ENCODE measurements at regions not wholly inside any gene's neighbourhood (a gene's known extent, or its start where the extent isn't known, plus 50 kb on each side); places are given as distances from the start of the nearest gene placed in this dataset.

DNA sequence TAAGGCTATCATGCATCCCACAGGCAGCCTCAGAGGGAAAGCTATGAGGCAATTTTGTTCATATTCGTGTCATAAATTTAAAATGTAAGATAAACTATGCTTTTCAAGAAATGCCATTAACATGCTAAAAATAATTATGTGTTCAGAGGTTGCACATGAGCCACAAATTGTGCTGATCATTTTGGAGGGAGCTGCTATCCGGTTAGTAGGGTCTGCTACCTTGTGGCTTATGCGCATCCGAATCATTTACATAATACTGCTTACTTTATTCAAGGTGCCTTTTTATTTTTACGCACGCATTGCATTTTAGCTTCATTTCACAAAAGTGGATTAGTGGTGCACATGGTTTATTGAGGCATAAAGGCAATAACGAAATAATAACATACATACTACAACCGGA is 76.4 kb upstream of the WWC2 start:
- no peaks in the 10 kb centered on the region for H3K27me3 ChIP-seq (ENCODE audit: insufficient read depth, low read depth, low read length)
- no peaks in the 10 kb centered on the region for H3K36me3 ChIP-seq (ENCODE audit: insufficient read depth, low read length)
- no peaks in the 10 kb centered on the region for H3K9me2 ChIP-seq (ENCODE audit: insufficient read depth, low read length)
- H3K4me2 ChIP-seq (ENCODE audit: low read length) = no peak overlapping the region
- H4K20me1 ChIP-seq (ENCODE audit: insufficient read depth) = no peaks in the 10 kb centered on the region
- H3F3A ChIP-seq (ENCODE audit: insufficient read depth, low read length, poor library complexity, severe bottlenecking) = no peaks in the 10 kb centered on the region
- no peak overlapping the region for H3K4me3 ChIP-seq (ENCODE audit: low read length)
- H3K9ac ChIP-seq (ENCODE audit: low read length) = no peak overlapping the region
- H3K27ac ChIP-seq (ENCODE audit: low read length) = no peak overlapping the region
- H3K79me2 ChIP-seq (replicated peaks; ENCODE audit: insufficient read depth, low read length) = no peaks in the 10 kb centered on the region
- H2AFZ ChIP-seq (ENCODE audit: low read depth, low read length) = no peak overlapping the region
- no peak for TF ChIP-seq MXI1 (conservative IDR thresholded peaks at IDR 0.05; ENCODE audit: poor library complexity, severe bottlenecking)
- no peak for TF ChIP-seq EZH2 (IDR thresholded peaks at IDR 0.05; ENCODE audit: borderline replicate concordance, insufficient read depth, low read length, poor library complexity, severe bottlenecking)
- TF ChIP-seq RAD21 (conservative IDR thresholded peaks at IDR 0.05) = no peak
- no peak for TF ChIP-seq TAF1 (IDR thresholded peaks at IDR 0.05; ENCODE audit: low read depth)
- TF ChIP-seq CTCF (IDR thresholded peaks at IDR 0.05; ENCODE audit: poor library complexity, severe bottlenecking) = no peak
- no peak for TF ChIP-seq POLR2AphosphoS5 (IDR thresholded peaks at IDR 0.05)
- no peak for TF ChIP-seq SMC3 (conservative IDR thresholded peaks at IDR 0.05; ENCODE audit: poor library complexity)
- TF ChIP-seq, protein P1, sequence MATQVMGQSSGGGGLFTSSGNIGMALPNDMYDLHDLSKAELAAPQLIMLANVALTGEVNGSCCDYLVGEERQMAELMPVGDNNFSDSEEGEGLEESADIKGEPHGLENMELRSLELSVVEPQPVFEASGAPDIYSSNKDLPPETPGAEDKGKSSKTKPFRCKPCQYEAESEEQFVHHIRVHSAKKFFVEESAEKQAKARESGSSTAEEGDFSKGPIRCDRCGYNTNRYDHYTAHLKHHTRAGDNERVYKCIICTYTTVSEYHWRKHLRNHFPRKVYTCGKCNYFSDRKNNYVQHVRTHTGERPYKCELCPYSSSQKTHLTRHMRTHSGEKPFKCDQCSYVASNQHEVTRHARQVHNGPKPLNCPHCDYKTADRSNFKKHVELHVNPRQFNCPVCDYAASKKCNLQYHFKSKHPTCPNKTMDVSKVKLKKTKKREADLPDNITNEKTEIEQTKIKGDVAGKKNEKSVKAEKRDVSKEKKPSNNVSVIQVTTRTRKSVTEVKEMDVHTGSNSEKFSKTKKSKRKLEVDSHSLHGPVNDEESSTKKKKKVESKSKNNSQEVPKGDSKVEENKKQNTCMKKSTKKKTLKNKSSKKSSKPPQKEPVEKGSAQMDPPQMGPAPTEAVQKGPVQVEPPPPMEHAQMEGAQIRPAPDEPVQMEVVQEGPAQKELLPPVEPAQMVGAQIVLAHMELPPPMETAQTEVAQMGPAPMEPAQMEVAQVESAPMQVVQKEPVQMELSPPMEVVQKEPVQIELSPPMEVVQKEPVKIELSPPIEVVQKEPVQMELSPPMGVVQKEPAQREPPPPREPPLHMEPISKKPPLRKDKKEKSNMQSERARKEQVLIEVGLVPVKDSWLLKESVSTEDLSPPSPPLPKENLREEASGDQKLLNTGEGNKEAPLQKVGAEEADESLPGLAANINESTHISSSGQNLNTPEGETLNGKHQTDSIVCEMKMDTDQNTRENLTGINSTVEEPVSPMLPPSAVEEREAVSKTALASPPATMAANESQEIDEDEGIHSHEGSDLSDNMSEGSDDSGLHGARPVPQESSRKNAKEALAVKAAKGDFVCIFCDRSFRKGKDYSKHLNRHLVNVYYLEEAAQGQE (IDR thresholded peaks at IDR 0.05; ENCODE audit: borderline replicate concordance) = no peak
- TF ChIP-seq EP300 (conservative IDR thresholded peaks at IDR 0.05; ENCODE audit: poor library complexity, severe bottlenecking) = no peak
- no peaks in the 10 kb centered on the region for H3K9me3 ChIP-seq (ENCODE audit: low read length)

GRCh38 chr4:183017962-183018361 is 81.1 kb upstream of the WWC2 start:
- TF ChIP-seq CTCF (IDR thresholded peaks at IDR 0.05; ENCODE audit: poor library complexity, severe bottlenecking) (no peak), RAD21 (conservative IDR thresholded peaks at IDR 0.05) (no peak)
- H3K79me2 ChIP-seq (replicated peaks; ENCODE audit: insufficient read depth, low read length) = no peaks in the 10 kb centered on the region

More at GRCh38 chr4:183017962-183018361, 81.1 kb upstream of the WWC2 start:
- Histone ChIP-seq H4K20me1 (ENCODE audit: insufficient read depth) (no peaks in the 10 kb centered on the region), H3K9me3 (ENCODE audit: low read length) (no peaks in the 10 kb centered on the region), H3K27me3 (ENCODE audit: insufficient read depth, low read depth, low read length) (no peaks in the 10 kb centered on the region), H3K4me2 (ENCODE audit: low read length) (no peak overlapping the region), H3K27ac (ENCODE audit: low read length) (no peak overlapping the region), H3K4me3 (ENCODE audit: low read length) (no peak overlapping the region), H3K9ac (ENCODE audit: low read length) (no peak overlapping the region), H3F3A (ENCODE audit: insufficient read depth, low read length, poor library complexity, severe bottlenecking) (no peaks in the 10 kb centered on the region), H3K36me3 (ENCODE audit: insufficient read depth, low read length) (no peaks in the 10 kb centered on the region), H3K9me2 (ENCODE audit: insufficient read depth, low read length) (no peaks in the 10 kb centered on the region), H2AFZ (ENCODE audit: low read depth, low read length) (no peak overlapping the region)
